GM12875 (cell line): ENCODE measurements at regions not wholly inside any gene's neighbourhood (a gene's known extent, or its start where the extent isn't known, plus 50 kb on each side); places are given as distances from the start of the nearest gene placed in this dataset.

Experiments
- H3K4me3 ChIP-seq: one replicate; pipeline ENCODE4 v1.5.1; 2011; ENCODE audit warnings: low read depth, low read length, control low read depth
- CTCF ChIP-seq: IDR thresholded peaks from 2 replicates; pipeline ENCODE4 v1.5.1; 2011; ENCODE audit warnings: low read depth, mild to moderate bottlenecking, control low read depth, inconsistent platforms, low read length, moderate library complexity, borderline replicate concordance; ENCODE audit not compliant: insufficient read depth

GRCh38 chr10:3412071-3412582, 239.5 kb upstream of the PITRM1 start:
- no peak for TF ChIP-seq CTCF
- H3K4me3 ChIP-seq: no peak overlapping the region

- H3K4me3 ChIP-seq: no peak overlapping the region
- TF ChIP-seq CTCF: no peak
Measured at GRCh38 chr10:3411044-3411443, 238.5 kb upstream of the PITRM1 start.

- no peak overlapping the region for H3K4me3 ChIP-seq
- TF ChIP-seq CTCF: no peak
Measured at GRCh38 chr10:3409928-3410327, 237.3 kb upstream of the PITRM1 start.

GRCh38 chr10:3408603-3409365, 236.2 kb upstream of the PITRM1 start:
- no peak for TF ChIP-seq CTCF

GRCh38 chr10:3407208-3407607, 234.6 kb upstream of the PITRM1 start:
- no peak overlapping the region for H3K4me3 ChIP-seq
- TF ChIP-seq CTCF: no peak

More at GRCh38 chr10:3408603-3409365, 236.2 kb upstream of the PITRM1 start:
- H3K4me3 ChIP-seq: no peak overlapping the region

GRCh38 chr10:3406556-3406955, 234.0 kb upstream of the PITRM1 start:
- no peak overlapping the region for H3K4me3 ChIP-seq

More at GRCh38 chr10:3406556-3406955, 234.0 kb upstream of the PITRM1 start:
- TF ChIP-seq CTCF: no peak
